Iris pigment epithelial cell (primary cell): ENCODE measurements at regions not wholly inside any gene's neighbourhood (a gene's known extent, or its start where the extent isn't known, plus 50 kb on each side); places are given as distances from the start of the nearest gene placed in this dataset.

Source experiments
- DNase-seq: peaks from one replicate; pipeline ENCODE4 v3.0.0-alpha.2; 2011; ENCODE audit warnings: low read depth

DNA sequence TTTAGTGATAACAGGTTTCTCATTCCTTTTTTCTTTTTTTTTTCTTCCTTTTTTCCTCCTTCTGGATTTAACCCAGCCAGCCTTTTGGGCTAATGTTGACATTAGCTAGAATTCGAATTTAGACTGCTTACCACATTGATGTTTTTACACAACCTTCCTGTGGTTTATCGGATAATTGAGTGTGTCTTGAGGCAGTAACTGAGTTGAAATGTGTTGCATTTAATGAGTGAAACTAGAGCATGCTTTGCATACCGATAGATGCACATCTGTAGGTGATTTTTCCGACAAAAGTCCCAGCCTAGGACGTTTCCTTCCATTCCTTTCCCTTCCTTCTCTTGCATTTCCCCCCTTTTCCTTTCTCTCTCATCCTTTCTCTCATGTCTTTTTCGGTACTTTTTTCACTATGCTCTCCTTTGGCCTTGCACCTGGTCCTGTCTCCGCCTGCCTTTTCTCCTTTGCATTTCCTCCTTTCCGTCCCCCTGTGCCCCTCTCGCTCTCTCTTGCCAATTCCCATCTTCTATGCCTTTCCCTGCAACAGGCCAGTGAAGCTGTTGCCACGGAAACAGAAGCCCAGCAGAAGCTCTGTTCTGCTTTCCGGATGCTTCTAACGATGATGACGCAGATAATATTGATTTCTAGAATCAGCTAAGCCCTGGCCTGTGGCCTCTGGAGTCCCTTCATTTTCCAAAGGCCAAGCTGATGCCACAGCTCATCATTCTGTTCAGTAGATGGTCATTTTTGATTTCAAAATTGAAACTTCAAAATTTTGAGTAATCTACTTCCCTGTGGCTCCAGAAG, 76.1 kb downstream of the SLC25A47 start:
- no peak for DNase-seq

- DNase-seq: no peak
Observed at GRCh38 chr14:100400115-100400514, 77.0 kb downstream of the SLC25A47 start.

GRCh38 chr14:100401031-100401692, 78.0 kb downstream of the SLC25A47 start:
- DNase-seq: no peak

DNA sequence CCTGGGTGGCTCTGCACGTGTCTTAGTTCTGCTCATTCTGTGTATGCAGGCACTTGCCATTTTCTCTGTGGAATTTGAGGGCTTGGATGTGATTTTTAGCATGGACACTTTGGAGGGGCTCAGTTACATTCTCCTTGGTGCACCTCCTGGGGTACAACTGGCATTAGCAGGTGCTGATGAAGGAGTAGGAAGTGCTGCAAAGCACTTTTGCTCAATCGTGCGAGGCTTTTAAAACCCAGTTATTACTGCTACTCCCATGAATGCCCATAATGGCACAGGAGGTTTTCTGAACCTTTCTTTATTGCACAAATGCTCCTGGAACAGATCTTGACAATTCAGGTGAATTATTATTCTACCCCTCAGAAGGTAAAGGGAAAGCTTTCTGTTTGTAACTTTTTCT, 78.7 kb downstream of the SLC25A47 start:
- DNase-seq: no peak

- DNase-seq: no peak
Observed at GRCh38 chr14:100402631-100403030, 79.5 kb downstream of the SLC25A47 start.

DNA sequence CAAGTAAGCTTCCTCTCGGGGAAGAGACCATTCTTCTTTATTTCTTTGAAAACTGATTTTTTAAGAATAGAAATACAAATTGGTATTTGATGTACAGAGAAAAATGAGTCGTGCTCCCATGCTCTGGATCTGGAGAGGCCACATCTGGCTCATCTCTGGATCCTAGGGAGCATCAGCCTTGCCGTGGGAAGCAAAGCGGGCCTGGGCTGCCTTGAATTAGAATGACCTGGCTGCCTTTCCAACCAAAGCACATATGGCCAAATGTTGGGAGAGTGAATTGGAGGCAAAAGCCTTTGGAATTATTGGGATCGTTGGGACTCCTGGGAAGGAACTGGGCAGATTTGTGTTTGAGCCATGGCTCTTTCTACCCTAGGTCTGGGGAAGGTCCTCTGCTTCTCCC, 80.0 kb downstream of the SLC25A47 start:
- DNase-seq: no peak

GRCh38 chr14:100403802-100404365, 80.7 kb downstream of the SLC25A47 start:
- no peak for DNase-seq

DNA sequence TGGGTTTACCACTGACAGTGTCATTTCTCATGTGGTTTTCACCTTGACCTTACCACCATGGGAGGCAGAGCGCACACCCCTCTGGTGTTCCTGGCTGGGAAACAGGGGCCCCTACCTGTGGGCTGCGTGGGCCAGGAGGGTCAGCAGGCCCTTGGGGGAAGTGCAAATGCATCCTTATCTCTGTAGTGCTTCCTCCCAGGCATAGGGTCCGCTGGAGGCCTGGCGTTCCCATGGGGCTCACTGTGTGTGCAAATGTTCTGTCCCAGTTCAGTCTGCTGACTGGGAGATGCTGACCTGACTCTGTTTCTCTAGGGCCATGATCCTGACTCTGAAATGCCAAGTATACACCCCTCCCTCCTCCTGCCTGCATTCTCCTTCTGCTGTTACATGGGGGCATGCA, 81.3 kb downstream of the SLC25A47 start:
- no peak for DNase-seq

DNA sequence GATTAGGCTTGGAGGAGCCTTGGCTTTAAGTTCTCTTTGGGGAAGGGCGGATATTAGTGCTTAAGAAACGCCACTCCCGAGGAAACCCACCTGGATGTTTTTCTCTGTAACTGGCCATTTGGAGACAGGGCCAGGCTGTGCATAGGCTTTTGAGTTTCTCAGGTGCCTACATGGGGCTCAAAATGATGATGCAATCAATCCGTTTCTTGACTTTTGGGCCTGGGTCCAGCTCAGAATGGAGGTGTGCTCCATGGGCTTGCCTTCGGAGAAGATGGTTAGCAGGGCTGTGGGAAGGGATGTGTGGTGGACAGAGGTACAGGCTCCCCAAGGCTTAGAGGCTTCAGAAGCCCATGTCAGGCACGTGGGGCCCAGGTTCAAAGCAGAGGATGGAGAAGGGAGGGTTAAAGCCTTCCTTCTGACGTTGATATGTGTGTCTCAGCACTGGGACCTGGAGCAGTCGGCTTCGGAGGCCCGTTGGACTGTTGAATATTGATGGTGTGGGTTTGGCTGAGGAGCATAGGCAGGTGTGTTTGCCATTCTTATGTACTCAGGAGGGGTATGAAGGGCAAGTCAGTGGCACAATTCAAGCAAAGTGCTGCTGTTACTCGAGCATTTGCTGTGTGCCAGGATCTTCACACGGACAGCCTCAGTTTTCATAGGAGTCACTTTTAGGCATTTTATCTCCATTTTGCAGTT, 82.8 kb downstream of the SLC25A47 start:
- no peak for DNase-seq

- DNase-seq: peak; percentile 40
Observed at GRCh38 chr14:100406505-100407131, 83.5 kb downstream of the SLC25A47 start.

- no peak for DNase-seq
Observed at GRCh38 chr14:100407376-100408102, 84.4 kb downstream of the SLC25A47 start.

- DNase-seq: peak; percentile 88
Observed at GRCh38 chr14:100408350-100409002, 85.3 kb downstream of the SLC25A47 start.

- no peak for DNase-seq
Observed at GRCh38 chr14:100409003-100409360, 85.8 kb downstream of the SLC25A47 start.

DNA sequence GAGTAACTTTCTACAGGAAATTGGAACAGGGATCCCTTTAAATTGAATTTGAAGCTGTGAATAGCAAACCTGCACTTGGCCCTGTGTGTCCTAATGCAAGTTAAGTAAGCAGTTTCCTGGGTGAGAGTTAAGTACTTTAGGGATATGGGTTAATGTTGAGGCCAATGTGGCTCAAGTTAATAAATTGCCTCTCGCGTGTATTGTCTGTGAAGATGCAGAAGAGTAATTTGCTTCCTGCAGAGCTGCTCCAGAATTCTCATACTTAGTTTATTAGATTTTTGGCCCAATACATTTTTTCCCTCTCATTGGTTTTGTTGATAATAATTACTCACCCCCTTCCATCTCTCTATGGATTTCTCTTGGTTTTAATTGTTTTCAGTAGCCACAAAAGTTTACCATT, 86.5 kb downstream of the SLC25A47 start:
- no peak for DNase-seq

- peak; percentile 27 for DNase-seq
Observed at GRCh38 chr14:100410056-100410565, 87.0 kb downstream of the SLC25A47 start.

DNA sequence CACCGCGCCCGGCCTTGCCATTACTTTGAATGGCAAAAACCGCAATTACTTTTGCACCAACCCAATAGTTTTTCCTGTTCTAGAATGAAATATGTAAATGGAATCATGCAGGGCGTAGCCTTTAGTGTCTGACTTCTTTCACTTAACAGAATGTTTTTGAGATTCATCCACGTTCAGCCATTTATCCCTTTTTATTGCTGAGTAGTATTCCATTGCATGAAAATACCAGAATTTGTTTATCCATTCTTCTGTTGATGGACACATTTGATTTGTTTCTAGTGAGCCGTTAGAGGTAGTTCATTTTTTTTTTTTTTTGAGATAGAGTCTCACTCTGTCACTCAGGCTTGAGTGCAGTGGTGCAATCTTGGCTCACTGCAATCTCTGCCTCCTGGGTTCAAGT, 90.6 kb downstream of the SLC25A47 start:
- no peak for DNase-seq

DNA sequence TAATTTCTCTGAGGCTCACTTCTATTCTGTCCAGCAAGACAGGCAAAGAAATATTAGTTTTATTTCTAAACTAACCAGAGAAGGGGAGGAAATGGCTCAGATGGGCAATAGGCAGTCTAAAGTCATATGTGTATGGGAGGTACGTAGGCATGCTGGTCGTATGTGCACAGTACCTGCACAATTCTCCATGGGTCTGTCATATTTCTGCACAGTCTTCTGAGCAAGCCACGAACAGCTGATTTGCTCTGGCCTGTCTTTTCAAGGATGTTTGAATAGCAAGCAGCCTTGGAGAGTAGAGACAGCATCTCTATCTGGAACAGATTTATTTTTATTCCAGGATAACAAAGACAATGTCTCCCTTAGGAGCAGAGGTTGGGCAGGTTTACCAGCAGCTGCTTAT, 92.1 kb downstream of the SLC25A47 start:
- no peak for DNase-seq

DNA sequence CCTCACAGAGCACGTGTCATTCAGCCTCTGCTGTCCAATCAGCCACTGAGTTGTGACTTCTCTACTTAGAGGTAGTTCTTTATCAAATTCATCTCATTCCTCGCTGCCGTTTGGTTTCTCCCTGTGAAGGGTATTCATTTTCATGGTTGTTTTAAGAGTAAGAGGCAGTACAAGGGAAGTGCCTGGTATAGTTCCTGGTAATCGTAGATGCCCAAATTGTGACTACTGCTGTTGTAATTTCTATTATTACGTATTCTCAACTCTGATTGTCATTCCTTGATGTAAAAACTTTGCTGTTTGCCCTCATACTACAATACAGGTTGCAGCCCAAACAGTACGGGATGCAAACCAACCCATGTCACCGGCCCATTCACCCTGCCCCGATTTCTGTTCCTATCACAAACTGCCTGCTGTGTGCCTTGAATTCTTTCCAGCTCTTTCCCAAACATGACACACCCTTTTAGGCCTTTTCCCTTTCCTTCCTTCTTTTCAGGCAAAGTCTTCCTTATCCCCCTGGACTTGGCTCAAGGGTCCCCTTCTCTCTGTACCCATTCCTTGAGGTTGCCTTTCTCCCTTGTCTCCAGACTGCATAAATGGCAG, 93.0 kb downstream of the SLC25A47 start:
- DNase-seq: no peak

DNA sequence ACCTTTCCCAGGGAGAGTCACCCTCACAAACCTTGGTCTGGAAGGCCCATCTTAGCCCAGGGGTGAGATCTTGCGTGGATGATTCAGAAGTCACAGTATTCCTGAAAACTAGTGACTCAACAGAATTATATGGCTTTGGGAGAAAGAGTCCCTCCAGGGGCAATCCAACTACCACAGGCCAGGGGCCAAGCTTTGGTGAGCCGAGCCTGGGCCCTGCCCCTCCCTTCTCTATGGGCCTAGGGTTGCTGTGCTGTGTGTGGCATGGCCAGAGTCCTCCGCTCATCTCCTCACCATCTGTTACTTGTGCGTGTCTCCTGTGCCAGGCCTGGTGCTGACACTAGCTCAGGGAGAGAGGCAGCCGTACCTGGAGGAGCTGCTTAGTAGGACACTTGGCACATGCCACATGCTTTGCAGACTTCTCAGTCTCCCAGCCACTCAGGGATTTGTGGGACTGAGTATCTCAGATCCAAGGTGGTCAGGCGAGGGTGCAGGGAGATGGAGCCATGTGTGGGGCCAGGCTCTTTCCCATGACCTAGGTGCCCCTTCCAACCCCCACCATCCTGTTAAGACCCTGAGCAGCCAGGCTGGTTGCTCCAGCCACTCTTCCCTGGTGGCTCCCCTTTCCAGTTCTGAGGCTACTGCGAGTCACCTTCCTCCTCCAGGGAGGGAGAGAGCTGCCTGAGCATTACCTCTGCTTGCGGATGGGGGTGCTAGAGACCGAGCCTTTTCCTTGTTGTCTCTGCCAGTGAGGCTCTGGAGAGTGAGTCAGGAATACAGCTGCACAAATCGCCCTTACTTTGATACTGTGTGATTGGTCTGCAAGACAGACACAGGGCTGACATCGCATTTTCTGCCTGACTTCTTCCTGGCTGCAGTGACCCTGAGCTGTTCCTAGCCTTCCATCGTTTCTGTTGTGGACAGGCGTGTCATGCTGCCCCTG, 94.1 kb downstream of the SLC25A47 start:
- peak; percentile 96 for DNase-seq
